ENCODE measurements at regions not wholly inside any gene's neighbourhood (a gene's known extent, or its start where the extent isn't known, plus 50 kb on each side); places are given as distances from the start of the nearest gene placed in this dataset.

DNA sequence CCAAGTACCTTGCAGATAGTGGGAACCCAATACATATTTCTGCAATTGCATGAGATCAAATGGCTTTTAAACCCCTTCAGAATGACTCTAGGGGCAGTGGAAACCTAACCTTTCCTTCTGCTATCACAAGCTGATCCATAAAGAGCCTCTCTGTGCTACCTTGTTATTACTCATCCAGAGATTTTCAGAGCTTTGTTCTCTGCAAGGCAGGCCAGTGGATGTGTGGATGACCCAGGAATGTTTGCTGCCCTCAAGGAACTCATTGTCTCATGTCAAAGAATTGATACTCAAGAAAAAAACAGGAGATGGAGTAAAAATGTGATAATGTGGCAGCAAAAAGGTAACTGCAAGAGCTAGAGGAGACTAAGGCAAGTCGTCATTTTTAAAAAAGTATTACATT lies 164.1 kb downstream of the HMHB1 start:
- Histone ChIP-seq H3K4me3 (ENCODE audit: low read length in 3 of 3) (no peak overlapping the region), H3K36me3 (ENCODE audit: control insufficient read depth in 2 of 3, insufficient read depth in 3 of 3, low read length in 3 of 3) (no peaks in the 10 kb centered on the region), H3K9ac (ENCODE audit: low read length in 3 of 3) (no peak overlapping the region), H3K27ac (ENCODE audit: low read depth in 2 of 2, low read length in 2 of 2) (no peak overlapping the region), H3K27me3 (ENCODE audit: control insufficient read depth, insufficient read depth, low read length) (no peaks in the 10 kb centered on the region), H3K9me3 (ENCODE audit: control insufficient read depth in 2 of 3, insufficient read depth in 1 of 3, low read length in 3 of 3) (no peaks in the 10 kb centered on the region), H3K4me1 (ENCODE audit: control insufficient read depth in 2 of 3, insufficient read depth in 2 of 3, low read depth in 1 of 3, low read length in 3 of 3) (no peaks in the 10 kb centered on the region)
- DNase-seq (no peak), FAIRE-seq (no peak)
- TF ChIP-seq, protein P1, sequence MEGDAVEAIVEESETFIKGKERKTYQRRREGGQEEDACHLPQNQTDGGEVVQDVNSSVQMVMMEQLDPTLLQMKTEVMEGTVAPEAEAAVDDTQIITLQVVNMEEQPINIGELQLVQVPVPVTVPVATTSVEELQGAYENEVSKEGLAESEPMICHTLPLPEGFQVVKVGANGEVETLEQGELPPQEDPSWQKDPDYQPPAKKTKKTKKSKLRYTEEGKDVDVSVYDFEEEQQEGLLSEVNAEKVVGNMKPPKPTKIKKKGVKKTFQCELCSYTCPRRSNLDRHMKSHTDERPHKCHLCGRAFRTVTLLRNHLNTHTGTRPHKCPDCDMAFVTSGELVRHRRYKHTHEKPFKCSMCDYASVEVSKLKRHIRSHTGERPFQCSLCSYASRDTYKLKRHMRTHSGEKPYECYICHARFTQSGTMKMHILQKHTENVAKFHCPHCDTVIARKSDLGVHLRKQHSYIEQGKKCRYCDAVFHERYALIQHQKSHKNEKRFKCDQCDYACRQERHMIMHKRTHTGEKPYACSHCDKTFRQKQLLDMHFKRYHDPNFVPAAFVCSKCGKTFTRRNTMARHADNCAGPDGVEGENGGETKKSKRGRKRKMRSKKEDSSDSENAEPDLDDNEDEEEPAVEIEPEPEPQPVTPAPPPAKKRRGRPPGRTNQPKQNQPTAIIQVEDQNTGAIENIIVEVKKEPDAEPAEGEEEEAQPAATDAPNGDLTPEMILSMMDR (IDR thresholded peaks at IDR 0.05; ENCODE audit: borderline replicate concordance, extremely low read depth, insufficient read depth), result no peak
- intact Hi-C loops (cut with DNase I), result no loop called here

GRCh38 chr5:143977891-143978461 lies 166.0 kb downstream of the HMHB1 start:
- Histone ChIP-seq H3K27me3 (ENCODE audit: control insufficient read depth, insufficient read depth, low read length) (no peaks in the 10 kb centered on the region), H3K36me3 (ENCODE audit: control insufficient read depth in 2 of 3, insufficient read depth in 3 of 3, low read length in 3 of 3) (no peaks in the 10 kb centered on the region), H3K9ac (ENCODE audit: low read length in 3 of 3) (no peak overlapping the region), H3K4me3 (ENCODE audit: low read length in 3 of 3) (no peak overlapping the region), H3K9me3 (ENCODE audit: control insufficient read depth in 2 of 3, insufficient read depth in 1 of 3, low read length in 3 of 3) (no peaks in the 10 kb centered on the region), H3K27ac (ENCODE audit: low read depth in 2 of 2, low read length in 2 of 2) (no peak overlapping the region), H3K4me1 (ENCODE audit: control insufficient read depth in 2 of 3, insufficient read depth in 2 of 3, low read depth in 1 of 3, low read length in 3 of 3) (no peaks in the 10 kb centered on the region)
- no peak for DNase-seq
- intact Hi-C loops (cut with DNase I), result no loop called here
- no peak for FAIRE-seq
- TF ChIP-seq, protein P1 (IDR thresholded peaks at IDR 0.05; ENCODE audit: borderline replicate concordance, extremely low read depth, insufficient read depth), result no peak

GRCh38 chr5:143979044-143979690 lies 167.2 kb downstream of the HMHB1 start:
- H3K9me3 ChIP-seq (ENCODE audit: control insufficient read depth in 2 of 3, insufficient read depth in 1 of 3, low read length in 3 of 3), result no peaks in the 10 kb centered on the region
- H3K27me3 ChIP-seq (ENCODE audit: control insufficient read depth, insufficient read depth, low read length), result no peaks in the 10 kb centered on the region
- intact Hi-C loops (cut with DNase I), result no loop called here
- TF ChIP-seq, protein P1 (IDR thresholded peaks at IDR 0.05; ENCODE audit: borderline replicate concordance, extremely low read depth, insufficient read depth), result no peak
- H3K4me3 ChIP-seq (ENCODE audit: low read length in 3 of 3), result no peak overlapping the region
- no peak for FAIRE-seq
- no peaks in the 10 kb centered on the region for H3K36me3 ChIP-seq (ENCODE audit: control insufficient read depth in 2 of 3, insufficient read depth in 3 of 3, low read length in 3 of 3)
- H3K27ac ChIP-seq (ENCODE audit: low read depth in 2 of 2, low read length in 2 of 2), result no peak overlapping the region
- no peak for DNase-seq
- no peaks in the 10 kb centered on the region for H3K4me1 ChIP-seq (ENCODE audit: control insufficient read depth in 2 of 3, insufficient read depth in 2 of 3, low read depth in 1 of 3, low read length in 3 of 3)
- no peak overlapping the region for H3K9ac ChIP-seq (ENCODE audit: low read length in 3 of 3)
